ENCODE measurements at regions not wholly inside any gene's neighbourhood (a gene's known extent, or its start where the extent isn't known, plus 50 kb on each side); places are given as distances from the start of the nearest gene placed in this dataset.
"Not testable (repeated sequence)": the region's sequence is repeated elsewhere in the genome, so short reads cannot be mapped to it uniquely, and the experiment has no call there.

DNA sequence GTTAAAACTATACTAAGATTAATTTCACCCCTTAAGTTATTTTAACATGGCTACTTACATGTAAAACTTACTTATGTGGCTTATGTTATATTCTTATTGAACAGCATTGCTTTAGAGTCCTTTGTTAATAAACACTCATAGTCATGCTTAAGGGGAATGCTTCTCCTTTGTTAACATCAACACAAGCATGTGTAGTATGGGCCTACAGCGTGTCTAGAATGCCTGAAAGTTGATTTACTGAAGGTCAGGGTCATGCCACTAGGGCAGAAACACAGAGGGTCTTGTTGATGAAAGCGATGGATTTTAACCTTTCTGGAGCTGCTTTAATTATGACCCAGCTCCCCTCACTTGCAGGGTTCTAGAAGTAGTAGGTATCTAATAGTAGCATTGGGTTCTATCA, 159.8 kb upstream of the DLX2 start:
- DNase-seq, result no peak

DNA sequence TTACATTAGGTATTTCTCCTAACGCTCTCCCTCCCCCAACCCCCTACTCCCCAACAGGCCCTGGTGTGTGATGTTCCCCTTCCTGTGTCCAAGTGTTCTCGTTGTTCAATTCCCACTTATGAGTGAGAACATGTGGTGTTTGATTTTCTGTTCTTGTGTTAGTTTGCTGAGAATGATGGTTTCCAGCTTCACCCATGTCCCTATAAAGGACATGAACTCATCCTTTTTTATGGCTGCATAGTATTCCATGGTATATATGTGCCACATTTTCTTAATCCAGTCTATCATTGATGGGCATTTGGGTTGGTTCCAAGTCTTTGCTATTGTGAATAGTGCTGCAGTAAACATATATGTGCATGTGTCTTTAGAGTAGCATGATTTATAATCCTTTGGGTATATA, 162.1 kb upstream of the DLX2 start:
- not testable (repeated sequence) for DNase-seq

DNA sequence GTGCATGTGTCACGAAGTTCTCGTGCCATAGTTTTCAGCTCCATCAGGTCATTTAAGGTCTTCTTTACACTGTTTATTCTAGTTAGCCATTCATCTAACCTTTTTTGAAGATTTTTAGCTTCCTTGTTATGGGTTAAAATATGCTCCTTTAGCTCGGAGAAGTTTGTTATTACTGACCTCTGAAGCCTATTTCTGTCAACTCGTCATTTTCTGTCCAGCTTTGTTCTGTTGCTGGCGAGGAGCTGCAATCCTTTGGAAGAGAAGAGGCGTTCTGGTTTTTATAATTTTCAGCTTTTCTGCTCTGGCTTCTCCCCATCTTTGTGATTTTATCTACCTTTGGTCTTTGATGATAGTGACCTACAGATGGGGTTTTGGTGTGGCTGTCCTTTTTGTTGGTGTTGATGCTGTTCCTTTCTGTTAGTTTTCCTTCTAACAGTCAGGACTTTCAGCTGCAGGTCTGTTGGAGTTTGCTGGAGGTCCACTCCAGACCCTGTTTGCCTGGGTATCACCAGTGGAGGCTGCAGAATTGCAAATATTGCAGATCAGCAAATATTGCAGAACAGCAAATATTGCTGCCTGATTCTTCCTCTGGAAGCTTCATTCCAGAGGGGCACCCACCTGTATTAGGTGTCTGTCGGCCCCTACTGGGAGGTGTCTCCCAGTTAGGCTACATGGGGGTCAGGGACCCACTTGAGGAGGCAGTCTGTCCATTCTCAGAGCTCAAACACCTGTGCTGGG, 157.7 kb upstream of the ITGA6 start:
- DNase-seq, result not testable (repeated sequence)

DNA sequence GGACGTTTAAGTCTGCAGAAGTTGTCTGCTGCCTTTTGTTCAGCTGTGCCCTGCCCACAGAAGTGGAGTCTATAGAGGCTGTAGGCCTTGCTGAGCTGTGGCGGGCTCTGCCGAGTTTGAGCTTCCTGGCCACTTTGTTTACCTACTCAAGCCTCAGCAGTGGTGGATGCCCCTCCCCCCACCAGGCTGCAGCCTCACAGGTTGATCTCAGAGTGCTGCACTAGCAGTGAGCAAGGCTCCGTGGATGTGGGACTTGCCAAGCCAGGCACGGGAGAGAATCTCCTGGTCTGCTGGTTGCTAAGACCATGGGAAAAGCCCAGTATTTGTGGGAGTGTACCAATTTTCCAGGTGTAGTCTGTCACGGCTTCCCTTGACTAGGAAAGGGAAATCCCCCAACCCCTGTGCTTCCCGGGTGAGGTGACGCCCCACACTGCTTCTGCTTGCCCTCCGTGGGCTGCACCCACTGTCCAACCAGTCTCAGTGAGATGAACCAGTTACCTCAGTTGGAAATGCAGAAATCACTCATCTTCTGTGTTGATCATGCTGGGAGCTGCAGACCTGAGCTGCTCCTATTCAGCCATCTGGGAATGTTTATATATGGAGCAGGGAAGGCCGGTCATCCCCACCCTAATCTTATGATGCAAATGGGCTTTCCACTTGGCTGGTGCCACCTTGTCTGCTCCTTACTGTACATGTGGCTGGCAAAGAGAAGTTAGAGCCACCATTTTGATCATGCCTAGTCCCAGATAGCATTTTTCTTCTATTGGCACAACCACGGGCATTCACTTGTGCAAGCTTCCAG, 156.9 kb upstream of the ITGA6 start:
- peak; percentile 84 for DNase-seq

DNA sequence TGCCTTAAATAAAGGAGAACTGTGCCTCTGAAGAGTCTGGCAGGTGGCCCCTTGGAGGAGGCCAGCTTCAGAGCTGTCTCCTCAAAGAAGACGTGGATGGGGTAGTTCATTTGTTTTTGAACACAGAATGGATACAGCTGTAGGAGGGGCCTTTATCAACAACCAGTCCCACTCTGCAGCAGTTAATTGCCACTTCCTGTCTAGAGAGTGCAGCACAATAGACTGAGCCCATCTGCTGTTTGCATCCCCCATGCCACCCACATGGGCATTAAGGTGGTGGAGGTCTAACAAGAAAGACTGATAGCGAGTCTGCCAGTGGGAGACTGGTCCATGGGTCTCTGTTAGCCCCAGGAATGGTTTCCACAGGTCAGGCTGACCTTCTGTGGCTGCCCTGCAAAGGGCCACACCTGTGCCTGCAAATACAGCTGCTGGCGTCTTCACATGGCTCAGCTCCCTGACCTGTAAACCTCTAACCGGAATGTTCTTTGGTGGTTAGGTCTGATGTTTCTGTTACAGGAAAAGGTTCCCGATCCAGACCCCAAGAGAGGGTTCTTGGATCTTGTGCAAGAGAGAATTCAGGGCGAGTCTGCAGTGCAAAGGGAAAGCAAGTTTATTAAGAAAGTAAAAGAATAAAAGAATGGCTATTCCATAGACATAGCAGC, 153.3 kb upstream of the ITGA6 start:
- DNase-seq, result peak; percentile 58

DNA sequence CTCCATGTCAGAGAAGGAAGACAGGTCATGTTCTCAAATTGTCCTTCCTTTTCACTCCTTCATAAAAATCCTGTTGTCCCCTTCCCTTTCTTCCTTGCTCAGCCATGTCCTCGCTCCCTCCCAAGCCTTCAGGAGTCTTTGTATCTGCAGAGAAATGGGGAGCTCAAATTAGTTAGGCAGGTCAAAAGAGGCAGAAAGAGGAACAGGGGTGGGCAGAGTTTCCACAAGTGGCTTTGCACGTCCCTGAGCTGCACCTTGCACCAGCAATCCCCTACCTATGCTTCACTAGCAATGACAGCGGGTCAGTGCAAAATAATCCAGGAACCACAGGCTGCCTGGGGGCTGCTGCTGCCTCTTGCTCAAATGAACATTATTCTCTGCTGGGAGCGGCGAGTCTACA, 152.1 kb upstream of the ITGA6 start:
- DNase-seq, result no peak

DNA sequence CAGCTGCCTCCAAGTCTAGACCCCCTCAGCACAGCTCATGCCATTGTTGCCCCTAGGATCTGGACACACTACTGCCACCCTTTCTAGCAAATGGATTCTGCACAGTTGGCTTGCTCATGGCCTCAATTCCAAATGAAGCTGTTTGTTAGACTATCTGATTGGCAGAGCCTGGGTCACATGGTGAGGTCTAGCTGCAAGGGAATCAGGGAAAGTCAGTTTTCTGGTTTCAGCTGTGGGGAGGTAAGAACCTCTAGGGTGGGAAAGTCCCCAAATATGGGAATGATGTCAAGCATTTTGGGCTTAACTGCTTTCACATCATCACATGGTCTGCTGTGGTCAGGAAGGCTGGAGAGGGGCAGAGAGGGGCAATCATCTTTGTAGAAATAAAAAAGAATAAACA, 150.4 kb upstream of the ITGA6 start:
- no peak for DNase-seq

DNA sequence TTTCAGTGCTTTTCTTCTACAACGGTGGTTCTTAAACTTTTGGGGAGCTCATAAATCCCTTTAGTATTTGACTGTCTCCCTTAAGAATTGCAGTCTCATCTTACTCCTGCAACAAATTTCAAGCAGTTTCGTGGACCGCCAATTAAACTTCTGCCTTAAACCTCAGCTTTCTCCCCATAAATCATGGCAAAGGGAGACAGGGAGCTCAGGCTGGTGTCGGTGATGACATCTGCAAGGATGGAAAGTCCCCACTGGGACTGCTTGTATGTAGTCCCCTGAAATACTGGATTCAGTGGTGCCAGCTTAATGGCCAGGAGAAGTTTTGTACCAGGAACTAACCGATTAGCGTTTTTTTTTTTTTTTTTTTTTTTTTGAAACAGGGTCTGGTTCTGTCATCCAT, 148.7 kb upstream of the ITGA6 start:
- DNase-seq, result no peak

DNA sequence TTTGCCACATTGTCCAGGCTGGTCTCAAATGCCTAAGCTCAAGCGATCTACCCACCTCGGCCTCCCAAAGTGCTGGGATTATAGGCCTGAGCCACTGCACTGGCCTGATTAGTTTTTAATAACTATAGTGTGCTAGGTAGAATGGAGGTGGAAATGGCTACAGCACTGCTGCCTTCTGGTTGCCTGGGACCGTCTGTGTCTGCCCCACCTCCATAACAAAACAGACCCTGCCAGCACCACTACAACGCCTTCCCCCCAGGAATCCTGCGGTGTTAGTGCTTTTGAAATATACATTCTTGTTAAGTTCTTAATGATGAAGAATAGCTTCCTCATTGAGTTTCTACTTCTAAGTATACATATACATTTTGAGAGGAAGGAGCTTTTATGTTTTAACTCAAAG, 148.2 kb upstream of the ITGA6 start:
- DNase-seq, result no peak

DNA sequence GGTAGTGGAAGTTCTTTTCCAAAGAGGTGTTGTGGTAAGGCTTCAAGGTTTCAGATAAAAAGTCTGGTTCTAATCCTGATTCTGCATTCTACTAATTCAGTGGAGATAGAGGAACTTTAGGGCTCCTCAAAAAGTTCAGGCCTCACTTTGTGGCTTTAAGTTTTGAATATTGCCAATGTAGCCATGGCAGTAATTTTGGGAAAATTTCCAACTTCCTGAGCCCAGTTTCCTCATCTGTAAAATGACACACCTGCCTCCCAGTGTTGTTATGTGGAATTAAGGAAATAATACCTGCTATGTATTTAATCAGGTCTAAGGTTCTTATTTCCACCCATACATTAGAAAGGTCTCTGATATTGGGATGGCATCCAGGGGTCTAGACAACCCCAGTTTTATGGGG, 147.6 kb upstream of the ITGA6 start:
- no peak for DNase-seq

DNA sequence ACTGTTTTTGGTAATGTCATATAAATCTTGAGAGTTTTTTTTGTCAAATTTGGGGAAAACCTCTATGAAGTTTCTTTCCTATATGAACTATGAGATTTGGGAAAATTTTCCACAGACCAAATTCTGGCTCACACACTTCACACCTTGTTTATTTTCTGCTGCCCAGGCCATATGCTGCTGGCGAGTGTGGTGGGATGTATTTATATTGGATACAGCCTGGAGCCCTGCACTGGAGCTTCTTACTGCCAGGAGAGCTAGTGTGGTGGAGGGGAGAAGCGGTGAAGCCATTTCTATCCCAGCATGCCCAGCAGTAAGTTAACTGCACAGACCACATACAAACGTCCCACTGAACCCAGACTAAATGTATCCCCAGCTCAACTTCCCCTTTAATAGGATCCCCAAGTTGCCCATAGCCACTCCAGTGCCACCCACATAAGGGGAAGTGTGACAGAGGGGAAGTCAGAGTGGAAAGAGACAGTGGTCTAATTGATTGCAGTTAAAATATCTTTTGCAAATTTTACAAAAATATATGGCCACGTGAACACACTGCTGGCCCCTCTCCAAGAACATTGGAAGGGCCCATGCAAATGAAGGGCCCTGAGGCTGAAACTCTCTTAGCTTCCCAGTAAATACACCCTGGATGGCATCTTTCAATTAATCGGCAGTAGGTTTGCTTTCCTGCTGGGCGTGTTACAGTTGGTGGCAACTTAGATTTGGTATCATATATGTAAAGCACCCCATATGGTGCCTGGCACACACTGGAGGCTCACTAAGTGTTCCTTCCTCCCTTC, 146.6 kb upstream of the ITGA6 start:
- DNase-seq, result no peak

DNA sequence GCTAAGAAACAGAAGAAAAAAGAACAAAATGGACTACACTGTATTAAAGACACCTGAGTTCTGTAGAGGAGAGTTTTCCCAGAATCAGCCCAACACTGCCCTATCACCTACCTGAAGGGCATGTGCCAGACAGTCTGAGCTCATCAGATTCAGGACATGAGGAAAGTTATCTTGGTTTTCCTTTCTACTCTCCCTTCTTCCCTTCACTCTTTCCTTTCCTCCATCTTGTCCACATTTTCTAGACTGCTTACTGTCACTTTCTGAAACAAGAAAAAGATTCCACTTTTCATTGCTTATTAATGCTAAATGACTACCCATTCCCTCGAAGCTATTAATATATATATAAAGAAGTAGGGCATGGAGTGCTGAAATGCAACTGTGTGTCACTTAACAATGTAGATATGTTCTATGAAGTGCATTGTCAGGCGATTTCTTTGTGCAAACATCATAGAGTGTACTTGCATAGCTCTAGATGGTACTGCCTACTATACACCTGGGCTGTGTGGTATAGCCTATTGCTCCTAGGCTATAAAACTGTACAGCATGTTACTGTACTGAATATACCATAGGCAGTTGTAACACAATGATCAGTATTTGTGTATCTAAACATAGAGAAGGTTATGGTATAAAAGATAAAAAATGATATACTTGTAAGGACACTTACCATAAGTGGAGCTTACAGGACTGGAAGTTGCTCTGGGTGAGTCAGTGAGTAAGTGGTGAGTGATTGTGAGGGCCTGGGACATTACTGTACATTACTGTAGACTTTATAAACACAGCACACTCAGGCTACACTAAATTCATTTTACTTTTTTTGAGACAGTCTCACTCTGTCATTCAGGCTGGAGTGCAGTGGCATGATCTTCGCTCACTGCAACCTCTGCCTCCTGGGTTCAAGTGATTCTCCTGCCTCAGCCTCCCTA, 145.5 kb upstream of the ITGA6 start:
- DNase-seq, result no peak

DNA sequence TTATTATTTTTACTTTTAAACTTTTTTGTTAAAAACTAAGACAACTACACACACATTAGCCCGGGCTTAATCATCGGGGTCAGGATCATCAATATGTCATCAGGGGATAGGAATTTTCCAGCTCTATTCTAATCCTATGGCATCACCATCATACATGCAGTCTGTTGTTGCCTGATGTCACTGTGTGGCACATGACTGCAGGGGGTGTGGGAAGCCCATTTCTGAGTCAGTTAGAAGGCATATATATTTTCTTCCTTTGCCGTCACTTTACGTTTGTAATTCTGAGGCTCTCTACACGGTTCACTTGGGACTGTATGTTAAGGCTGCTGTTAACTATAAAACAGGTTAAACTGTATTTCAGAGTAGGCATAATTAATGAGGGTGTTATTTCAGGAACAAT, 144.4 kb upstream of the ITGA6 start:
- DNase-seq, result no peak

DNA sequence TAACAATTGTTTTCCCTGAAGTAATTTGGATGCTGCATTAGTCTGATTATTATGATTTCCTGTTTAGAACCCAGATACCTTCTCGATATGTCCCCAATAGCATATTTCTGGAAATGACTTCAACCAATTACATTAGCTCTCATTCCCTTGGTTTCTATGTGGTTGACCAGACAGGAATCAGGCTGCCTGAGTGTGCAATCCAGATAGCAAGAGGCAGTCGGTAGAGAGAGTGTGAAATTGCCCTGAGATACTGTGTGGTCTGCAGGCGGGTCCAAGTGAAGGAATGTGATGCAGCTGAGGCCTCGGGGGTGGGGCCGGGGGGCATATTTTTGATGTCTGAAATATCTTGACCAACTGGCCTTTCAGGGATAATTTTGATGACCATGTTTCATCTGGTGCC, 143.9 kb upstream of the ITGA6 start:
- DNase-seq, result no peak

DNA sequence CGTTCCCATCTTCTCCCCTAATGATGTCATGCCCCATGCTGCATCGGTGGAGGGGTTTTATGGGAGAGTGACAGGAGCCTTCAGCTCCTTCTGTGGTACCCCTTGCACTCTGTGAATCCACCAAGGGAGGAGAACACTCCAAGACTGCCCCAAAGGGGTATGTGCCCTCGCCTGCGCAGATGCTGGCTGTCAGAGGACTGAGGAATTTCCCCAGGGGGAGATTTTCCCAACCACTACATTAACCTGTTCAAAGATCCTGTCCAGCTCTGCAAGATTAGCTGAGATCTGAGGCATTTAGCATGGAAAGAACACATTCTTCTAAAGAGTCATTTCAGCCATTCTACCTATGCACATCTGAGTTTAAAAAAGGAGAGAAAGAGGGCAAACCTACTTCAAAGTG, 143.2 kb upstream of the ITGA6 start:
- no peak for DNase-seq

DNA sequence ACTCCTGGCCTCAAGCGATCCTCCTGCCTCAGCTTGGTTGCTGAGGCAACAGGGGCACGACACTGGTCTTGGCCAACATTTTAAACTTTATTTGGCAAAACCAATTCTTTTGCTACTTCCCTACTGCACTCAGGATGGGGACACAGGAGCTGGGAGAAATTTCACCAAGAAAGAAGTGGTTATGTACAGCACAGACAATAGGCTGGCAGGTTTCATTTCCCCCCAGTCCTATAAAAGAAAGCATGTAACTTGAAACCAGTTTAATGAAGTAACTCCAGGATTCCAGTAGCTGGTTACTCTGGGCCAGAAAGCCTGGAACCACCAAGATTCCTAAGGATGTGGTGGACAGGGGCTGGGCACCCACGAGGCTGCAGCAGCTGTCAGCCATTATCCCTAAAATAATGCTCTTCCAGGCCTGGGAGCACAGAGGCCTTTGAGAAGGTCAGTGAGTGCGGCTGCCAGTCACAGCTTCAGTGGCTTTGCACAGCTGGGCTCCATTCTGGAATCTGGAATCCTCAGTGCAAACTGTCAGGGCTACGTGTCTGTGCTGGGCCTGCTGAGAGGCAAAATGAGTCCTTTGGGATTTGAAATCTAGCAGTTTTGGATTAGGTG, 142.3 kb upstream of the ITGA6 start:
- no peak for DNase-seq

DNA sequence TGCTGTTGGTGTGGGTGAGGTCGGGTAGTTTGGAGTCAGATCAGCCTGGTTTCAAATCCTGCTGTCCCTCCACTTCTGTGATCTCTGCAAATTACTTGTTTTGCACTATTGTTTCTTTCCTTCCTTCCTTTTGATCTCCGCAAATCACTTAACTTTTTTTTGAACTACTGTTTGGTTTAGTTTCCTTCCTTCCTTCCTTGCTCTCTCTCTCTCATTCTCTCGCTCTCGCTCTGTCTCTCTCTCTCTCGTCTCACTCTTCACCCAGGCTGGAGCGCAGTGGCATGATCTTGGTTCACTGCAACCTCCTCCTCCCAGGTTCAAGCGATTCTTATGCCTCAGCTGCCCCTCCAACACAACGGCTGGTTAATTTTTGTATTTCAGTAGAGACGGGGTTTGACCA, 141.6 kb upstream of the ITGA6 start:
- no peak for DNase-seq

DNA sequence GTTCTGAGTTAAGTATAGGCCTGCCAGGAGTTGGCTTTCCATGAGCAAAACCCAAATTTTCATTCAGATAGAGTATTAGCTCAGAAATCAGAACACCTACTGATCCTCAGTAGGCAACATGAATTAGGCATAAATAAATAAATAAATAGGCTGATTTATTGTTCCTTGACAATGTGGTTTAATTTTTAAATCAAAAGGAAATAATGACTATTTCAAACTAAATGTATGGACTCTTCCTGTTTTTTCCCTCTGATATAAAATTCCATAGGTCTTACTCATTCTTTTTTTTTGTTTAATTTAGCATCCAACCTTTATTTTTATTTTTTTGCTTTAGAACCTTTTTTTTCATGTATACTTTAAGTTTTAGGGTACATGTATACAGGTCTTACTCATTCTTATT, 140.2 kb upstream of the ITGA6 start:
- DNase-seq, result no peak

DNA sequence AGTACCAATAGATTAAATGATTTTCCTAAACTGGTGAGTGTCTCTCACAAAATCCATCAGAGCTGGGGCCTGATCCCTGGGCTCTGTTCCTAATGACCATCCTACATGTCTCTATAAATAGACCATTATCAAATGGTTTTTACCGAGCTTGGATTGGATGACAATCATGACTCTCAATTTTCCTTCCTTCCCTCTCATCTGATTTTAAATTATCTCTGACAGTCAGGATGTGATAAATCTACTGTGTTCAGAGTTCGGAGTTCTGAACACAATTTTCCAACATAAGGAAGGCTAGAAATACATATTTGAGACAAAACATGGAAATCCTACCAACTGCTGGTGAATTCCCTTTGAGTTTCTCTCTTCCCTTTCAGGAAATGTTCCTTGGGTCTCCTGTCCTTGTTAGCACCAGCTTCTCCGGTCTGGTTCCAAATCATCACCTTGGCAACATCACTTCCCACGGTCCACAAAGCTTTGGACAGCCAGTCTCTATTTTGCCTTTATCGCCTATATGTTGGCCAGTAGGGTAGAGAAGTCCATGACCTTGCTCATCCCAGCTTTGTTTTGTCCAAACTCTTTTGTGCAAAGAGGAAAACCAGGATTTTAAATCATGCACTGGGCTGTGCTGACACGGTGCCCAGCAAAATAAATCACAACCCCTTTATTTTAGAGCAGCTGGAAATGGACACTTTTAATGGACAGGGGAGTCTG, 139.6 kb upstream of the ITGA6 start:
- DNase-seq, result no peak

DNA sequence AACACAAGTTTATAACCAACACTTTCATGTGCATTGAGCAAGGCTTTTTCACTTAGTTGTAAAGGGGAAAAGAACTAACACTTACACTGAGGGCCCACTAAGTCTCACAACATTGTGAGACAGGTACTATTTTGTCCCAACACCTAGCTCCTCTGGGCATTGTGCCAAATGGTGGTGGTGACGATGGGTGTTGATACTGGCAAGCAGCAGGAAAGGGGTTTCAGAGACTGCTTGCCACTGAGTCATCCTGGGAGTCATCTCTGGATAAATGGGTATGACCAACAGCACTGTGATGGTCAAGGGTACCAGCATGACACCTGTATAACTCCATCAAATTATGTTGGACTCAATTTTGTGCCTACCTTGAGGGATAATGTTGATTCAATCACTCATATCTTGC, 138.8 kb upstream of the ITGA6 start:
- peak; percentile 63 for DNase-seq

DNA sequence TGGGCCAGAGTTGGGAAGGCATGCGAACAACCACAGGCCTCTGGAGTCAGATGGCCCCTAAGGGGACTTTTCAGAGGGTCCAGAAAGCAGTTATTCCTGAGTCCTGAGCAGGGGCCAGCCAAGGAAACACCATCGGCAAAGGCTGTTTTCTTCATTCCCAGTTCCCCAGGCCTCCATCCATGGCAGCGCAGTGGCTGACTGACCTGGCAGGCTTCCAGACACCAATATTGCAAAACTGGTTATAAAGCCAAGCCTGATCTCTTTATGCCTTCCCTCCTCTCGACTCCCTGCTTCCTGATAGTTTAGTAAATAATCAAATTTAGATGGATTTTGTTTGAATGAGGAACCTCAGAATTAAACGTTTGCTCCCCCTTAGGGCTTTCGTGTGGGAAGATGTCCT, 133.4 kb upstream of the ITGA6 start:
- DNase-seq, result peak; percentile 37
